ENCODE measurements at regions not wholly inside any gene's neighbourhood (a gene's known extent, or its start where the extent isn't known, plus 50 kb on each side); places are given as distances from the start of the nearest gene placed in this dataset.

DNA sequence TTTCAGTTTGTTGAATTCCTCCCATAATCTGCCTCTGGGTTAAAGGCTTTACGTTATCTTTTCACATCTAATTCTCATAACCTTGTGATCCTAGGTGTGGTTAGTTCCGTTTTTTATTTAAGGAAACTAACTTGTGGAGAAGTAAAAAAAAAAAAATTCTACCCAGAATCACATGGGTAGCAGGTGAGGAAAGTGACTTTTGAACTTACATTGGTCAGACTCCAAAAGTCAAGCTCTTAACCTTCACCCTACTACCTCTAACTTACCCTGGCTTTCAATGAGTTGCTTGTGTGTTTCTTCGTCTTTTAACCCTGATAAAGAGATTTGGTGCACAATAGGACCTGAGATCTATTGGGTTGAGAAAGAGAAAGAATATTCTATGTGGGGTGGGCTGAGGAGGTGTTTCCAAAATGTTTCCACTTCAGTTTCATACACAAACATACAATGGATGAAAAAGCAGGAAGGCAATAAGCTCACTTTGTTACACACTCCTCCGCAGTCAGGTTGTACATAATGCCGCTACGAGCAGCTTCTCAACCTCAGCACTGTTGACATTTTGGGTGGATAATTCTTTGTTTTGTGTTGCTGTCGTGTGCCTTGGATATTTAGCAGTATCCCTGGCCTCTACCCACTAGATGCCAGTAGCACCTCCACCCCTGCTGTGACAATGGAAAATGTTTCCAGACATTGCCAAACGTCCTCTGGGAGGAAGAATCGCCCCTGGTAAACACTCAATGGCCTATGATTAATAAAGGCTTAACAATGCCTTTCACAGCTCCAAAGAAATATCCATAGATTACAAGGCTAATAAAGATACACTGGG, 193.0 kb upstream of the ZNF217 start:
- no peaks in the 10 kb centered on the region for H3K36me3 ChIP-seq
- intact Hi-C loops (cut with DNase I): no loop called here
- H3K4me3 ChIP-seq: no peak overlapping the region
- H3K4me1 ChIP-seq (ENCODE audit: insufficient read depth): no peaks in the 10 kb centered on the region
- DNase-seq: no peak
- no peaks in the 10 kb centered on the region for H3K27me3 ChIP-seq
- no peak for TF ChIP-seq EP300 (IDR thresholded peaks at IDR 0.05)
- TF ChIP-seq POLR2A (IDR thresholded peaks at IDR 0.05): no peak
- TF ChIP-seq, protein P1, sequence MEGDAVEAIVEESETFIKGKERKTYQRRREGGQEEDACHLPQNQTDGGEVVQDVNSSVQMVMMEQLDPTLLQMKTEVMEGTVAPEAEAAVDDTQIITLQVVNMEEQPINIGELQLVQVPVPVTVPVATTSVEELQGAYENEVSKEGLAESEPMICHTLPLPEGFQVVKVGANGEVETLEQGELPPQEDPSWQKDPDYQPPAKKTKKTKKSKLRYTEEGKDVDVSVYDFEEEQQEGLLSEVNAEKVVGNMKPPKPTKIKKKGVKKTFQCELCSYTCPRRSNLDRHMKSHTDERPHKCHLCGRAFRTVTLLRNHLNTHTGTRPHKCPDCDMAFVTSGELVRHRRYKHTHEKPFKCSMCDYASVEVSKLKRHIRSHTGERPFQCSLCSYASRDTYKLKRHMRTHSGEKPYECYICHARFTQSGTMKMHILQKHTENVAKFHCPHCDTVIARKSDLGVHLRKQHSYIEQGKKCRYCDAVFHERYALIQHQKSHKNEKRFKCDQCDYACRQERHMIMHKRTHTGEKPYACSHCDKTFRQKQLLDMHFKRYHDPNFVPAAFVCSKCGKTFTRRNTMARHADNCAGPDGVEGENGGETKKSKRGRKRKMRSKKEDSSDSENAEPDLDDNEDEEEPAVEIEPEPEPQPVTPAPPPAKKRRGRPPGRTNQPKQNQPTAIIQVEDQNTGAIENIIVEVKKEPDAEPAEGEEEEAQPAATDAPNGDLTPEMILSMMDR (IDR thresholded peaks at IDR 0.05): no peak
- no peak overlapping the region for H3K27ac ChIP-seq
- H3K9me3 ChIP-seq: no peaks in the 10 kb centered on the region
- WGBS, 3 donors: 61 to 67% (median 66%) methylated on average over 9 of the region's 9 CpGs

DNA sequence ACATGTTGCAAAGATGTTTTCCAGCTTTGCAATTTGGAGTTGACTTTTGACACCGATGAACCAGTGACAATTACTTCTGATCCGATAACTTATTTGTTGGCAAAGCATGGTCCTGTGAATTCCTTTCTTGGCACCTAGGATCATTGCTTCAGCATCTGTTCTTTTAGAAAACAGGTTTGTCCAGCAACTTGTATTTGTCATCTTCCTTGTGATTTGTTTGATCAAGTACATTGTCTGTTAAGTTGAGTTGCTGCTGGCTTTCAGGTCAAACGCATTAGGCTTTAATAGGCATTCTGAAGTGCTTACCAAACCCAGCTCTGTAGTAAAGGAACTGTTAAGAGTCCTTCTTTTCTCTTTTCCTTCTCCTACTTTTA, 192.4 kb upstream of the ZNF217 start:
- no peaks in the 10 kb centered on the region for H3K4me1 ChIP-seq (ENCODE audit: insufficient read depth)
- H3K36me3 ChIP-seq: no peaks in the 10 kb centered on the region
- no peak for DNase-seq
- H3K4me3 ChIP-seq: no peak overlapping the region
- WGBS, 3 donors: 87 to 88% (median 88%) methylated on average over 3 of the region's 3 CpGs
- TF ChIP-seq, protein P1 (IDR thresholded peaks at IDR 0.05): no peak
- TF ChIP-seq POLR2A (IDR thresholded peaks at IDR 0.05) (no peak), EP300 (IDR thresholded peaks at IDR 0.05) (no peak)
- no peaks in the 10 kb centered on the region for H3K9me3 ChIP-seq
- no peaks in the 10 kb centered on the region for H3K27me3 ChIP-seq
- H3K27ac ChIP-seq: no peak overlapping the region
- intact Hi-C loops (cut with DNase I): no loop called here

DNA sequence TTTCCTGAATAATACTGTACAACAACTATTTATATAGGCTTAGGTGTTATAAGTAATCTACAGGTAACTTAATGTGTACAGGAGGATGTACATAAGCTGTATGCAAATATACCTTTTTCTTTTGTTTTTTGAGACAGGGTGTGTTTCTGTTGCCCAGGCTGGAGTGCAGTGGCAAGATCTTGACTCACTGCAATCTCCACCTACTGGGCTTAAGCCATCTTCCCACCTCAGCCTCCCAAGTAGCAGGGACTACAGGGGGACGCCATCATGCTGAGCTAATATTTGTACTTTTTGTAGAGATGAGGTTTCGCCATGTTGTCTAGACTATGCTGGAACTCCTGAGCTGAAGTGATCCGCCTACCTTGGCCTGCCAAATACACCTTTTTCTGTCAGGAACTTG, 191.7 kb upstream of the ZNF217 start:
- TF ChIP-seq EP300 (IDR thresholded peaks at IDR 0.05): no peak
- TF ChIP-seq, protein P1 (IDR thresholded peaks at IDR 0.05): no peak
- TF ChIP-seq POLR2A (IDR thresholded peaks at IDR 0.05): no peak
- Histone ChIP-seq H3K9me3 (no peaks in the 10 kb centered on the region), H3K4me1 (ENCODE audit: insufficient read depth) (no peaks in the 10 kb centered on the region), H3K4me3 (no peak overlapping the region), H3K36me3 (no peaks in the 10 kb centered on the region), H3K27ac (no peak overlapping the region), H3K27me3 (no peaks in the 10 kb centered on the region)
- 94 to 98% (median 95%) methylated on average over 3 of the region's 3 CpGs for WGBS, 3 donors
- intact Hi-C loops (cut with DNase I): no loop called here
- no peak for DNase-seq

DNA sequence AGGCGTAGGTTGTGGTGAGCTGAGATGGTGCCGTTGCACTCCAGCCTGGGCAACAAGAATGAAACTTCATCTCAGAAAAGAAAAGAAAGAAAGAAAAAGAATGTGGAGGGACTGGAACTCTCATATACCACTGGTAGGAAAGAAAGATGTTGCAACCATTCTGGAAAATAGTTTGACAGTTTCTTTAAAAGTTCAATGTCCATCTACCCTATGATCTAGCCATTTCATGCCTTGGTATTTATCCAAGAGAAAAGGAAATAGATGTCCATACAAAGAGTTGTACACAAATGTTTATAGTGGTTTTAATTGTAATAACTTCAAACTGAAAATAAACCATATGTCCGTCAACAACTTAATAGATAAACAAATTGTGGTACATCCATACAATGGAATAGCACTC, 190.1 kb upstream of the ZNF217 start:
- H3K27me3 ChIP-seq: no peaks in the 10 kb centered on the region
- WGBS, 3 donors: 84 to 95% (median 86%) methylated on average over 3 of the region's 3 CpGs
- H3K9me3 ChIP-seq: no peaks in the 10 kb centered on the region
- TF ChIP-seq EP300 (IDR thresholded peaks at IDR 0.05): no peak
- TF ChIP-seq, protein P1 (IDR thresholded peaks at IDR 0.05): no peak
- no peak for TF ChIP-seq POLR2A (IDR thresholded peaks at IDR 0.05)
- no peaks in the 10 kb centered on the region for H3K36me3 ChIP-seq
- no peak for DNase-seq
- intact Hi-C loops (cut with DNase I): no loop called here
- no peaks in the 10 kb centered on the region for H3K4me1 ChIP-seq (ENCODE audit: insufficient read depth)
- H3K27ac ChIP-seq: no peak overlapping the region
- no peak overlapping the region for H3K4me3 ChIP-seq
